ENCODE measurements at regions not wholly inside any gene's neighbourhood (a gene's known extent, or its start where the extent isn't known, plus 50 kb on each side); places are given as distances from the start of the nearest gene placed in this dataset.
"Not testable (repeated sequence)": the region's sequence is repeated elsewhere in the genome, so short reads cannot be mapped to it uniquely, and the experiment has no call there.

- DNase-seq, result no peak
Observed at GRCh38 chr3:110246796-110247376, 824.7 kb upstream of the NECTIN3 start.

- no peak for DNase-seq
Observed at GRCh38 chr3:110248666-110249065, 823.0 kb upstream of the NECTIN3 start.

- no peak for DNase-seq
Observed at GRCh38 chr3:110253794-110254193, 817.8 kb upstream of the NECTIN3 start.

- no peak for DNase-seq
Observed at GRCh38 chr3:110254591-110254990, 817.0 kb upstream of the NECTIN3 start.

- DNase-seq, result no peak
Observed at GRCh38 chr3:110261141-110261540, 810.5 kb upstream of the NECTIN3 start.

GRCh38 chr3:110262896-110263295, 808.7 kb upstream of the NECTIN3 start:
- no peak for DNase-seq

GRCh38 chr3:110265302-110265701, 806.3 kb upstream of the NECTIN3 start:
- no peak for DNase-seq

GRCh38 chr3:110267304-110267845, 804.2 kb upstream of the NECTIN3 start:
- DNase-seq, result no peak

GRCh38 chr3:110272525-110272924, 799.1 kb upstream of the NECTIN3 start:
- DNase-seq, result no peak

GRCh38 chr3:110291886-110292501, 779.6 kb upstream of the NECTIN3 start:
- DNase-seq, result no peak

- no peak for DNase-seq
Observed at GRCh38 chr3:110293660-110294059, 778.0 kb upstream of the NECTIN3 start.

GRCh38 chr3:110296885-110297284, 774.7 kb upstream of the NECTIN3 start:
- DNase-seq, result no peak

- DNase-seq, result no peak
Observed at GRCh38 chr3:110301781-110302180, 769.8 kb upstream of the NECTIN3 start.

GRCh38 chr3:110307065-110307809, 764.4 kb upstream of the NECTIN3 start:
- DNase-seq, result no peak

- DNase-seq, result no peak
Observed at GRCh38 chr3:110311541-110311940, 760.1 kb upstream of the NECTIN3 start.

GRCh38 chr3:110314512-110315114, 757.0 kb upstream of the NECTIN3 start:
- DNase-seq, result peak; percentile 24

GRCh38 chr3:110318108-110318507, 753.5 kb upstream of the NECTIN3 start:
- no peak for DNase-seq

GRCh38 chr3:110323349-110323748, 748.3 kb upstream of the NECTIN3 start:
- no peak for DNase-seq

- DNase-seq, result no peak
Observed at GRCh38 chr3:110324171-110324705, 747.4 kb upstream of the NECTIN3 start.

GRCh38 chr3:110327870-110328269, 743.7 kb upstream of the NECTIN3 start:
- DNase-seq, result no peak

- DNase-seq, result not testable (repeated sequence)
Observed at GRCh38 chr3:110331562-110331961, 740.1 kb upstream of the NECTIN3 start.

- no peak for DNase-seq
Observed at GRCh38 chr3:110332629-110333028, 739.0 kb upstream of the NECTIN3 start.

- no peak for DNase-seq
Observed at GRCh38 chr3:110341047-110341446, 730.6 kb upstream of the NECTIN3 start.

Measured in NCI-H345 (cell line).